ENCODE measurements at regions not wholly inside any gene's neighbourhood (a gene's known extent, or its start where the extent isn't known, plus 50 kb on each side); places are given as distances from the start of the nearest gene placed in this dataset.
A peak's percentile ranks its signal among the peaks of the same experiment; 100 is the strongest.

DNA sequence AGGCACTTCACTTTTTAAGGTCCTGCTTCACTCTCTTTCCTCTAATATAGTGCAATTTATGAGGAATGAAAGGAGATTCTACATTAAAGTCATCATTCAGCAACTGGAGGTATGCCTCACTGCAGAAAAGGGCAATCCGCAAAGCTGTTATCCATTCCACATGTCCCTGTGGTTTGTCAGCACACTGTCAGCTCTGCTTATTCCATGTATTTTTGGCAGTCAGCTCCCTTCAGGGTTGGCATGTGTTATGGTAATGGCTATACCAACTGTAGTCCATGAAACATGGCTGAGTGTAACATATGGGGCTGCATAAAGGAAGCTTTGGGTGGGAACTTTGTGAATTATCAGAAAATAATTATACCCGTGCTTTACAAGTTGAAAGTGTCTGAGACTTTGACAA lies 154.1 kb downstream of the GALC start:
- Mint-ChIP-seq H3K27me3 (no peaks in the 10 kb centered on the region), H3K9me3 (peaks cover 0 to 2% (median 0%) of the 10 kb centered on the region in 8 donors), H3K27ac (no peak overlapping the region), H3K36me3 (no peaks in the 10 kb centered on the region), H3K4me3 (no peak overlapping the region), H3K4me1 (no peaks in the 10 kb centered on the region)
- ChIA-PET CTCF (ENCODE audit: partially characterized antibody) (no interaction called here), POLR2A (ENCODE audit: partially characterized antibody) (no interaction called here)
- Histone ChIP-seq H3K27ac (ENCODE audit: low read depth, low read length) (no peak overlapping the region), H3K4me3 (ENCODE audit: low read length in 2 of 2) (no peak overlapping the region), H3K36me3 (ENCODE audit: insufficient read depth, low read length) (no peaks in the 10 kb centered on the region), H3K27me3 (ENCODE audit: insufficient read depth, low read length) (no peaks in the 10 kb centered on the region), H3K4me1 (ENCODE audit: insufficient read depth, low read length) (no peaks in the 10 kb centered on the region), H3K9me3 (ENCODE audit: control insufficient read depth in 1 of 2, low read length in 2 of 2) (no peaks in the 10 kb centered on the region)
- no peak for DNase-seq
- intact Hi-C loops (cut with micrococcal nuclease) = no loop called here

DNA sequence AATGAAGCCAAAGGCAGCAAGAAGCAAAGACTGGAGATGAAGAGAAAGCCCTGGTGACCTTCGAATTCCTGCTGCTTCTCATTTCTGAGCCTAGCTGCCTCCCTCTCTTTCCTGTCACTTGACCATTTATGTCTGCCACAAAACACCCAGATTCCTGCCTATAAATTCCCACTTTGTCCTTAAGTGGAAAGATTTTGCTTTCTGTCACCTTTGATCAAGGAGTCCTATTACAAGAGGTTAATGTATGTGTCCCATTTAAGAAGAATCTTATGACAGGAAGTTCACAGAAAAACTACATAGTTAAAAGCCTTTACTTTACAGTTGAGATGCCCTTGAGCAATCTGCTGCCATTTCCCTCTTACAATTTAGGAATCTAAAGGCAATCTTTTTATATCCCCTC lies 155.7 kb downstream of the GALC start:
- ChIA-PET POLR2A (ENCODE audit: partially characterized antibody) (no interaction called here), CTCF (ENCODE audit: partially characterized antibody) (no interaction called here)
- no peak for DNase-seq
- Mint-ChIP-seq H3K9me3 (peaks cover 0 to 2% (median 0%) of the 10 kb centered on the region in 8 donors), H3K27ac (no peak overlapping the region), H3K4me1 (no peaks in the 10 kb centered on the region), H3K36me3 (no peaks in the 10 kb centered on the region), H3K4me3 (no peak overlapping the region), H3K27me3 (no peaks in the 10 kb centered on the region)
- no peaks in the 10 kb centered on the region for H3K9me3 ChIP-seq (ENCODE audit: control insufficient read depth in 1 of 2, low read length in 2 of 2)
- H3K27ac ChIP-seq (ENCODE audit: low read depth, low read length) = no peak overlapping the region
- intact Hi-C loops (cut with micrococcal nuclease) = no loop called here
- no peaks in the 10 kb centered on the region for H3K27me3 ChIP-seq (ENCODE audit: insufficient read depth, low read length)
- H3K4me1 ChIP-seq (ENCODE audit: insufficient read depth, low read length) = no peaks in the 10 kb centered on the region
- H3K4me3 ChIP-seq (ENCODE audit: low read length in 2 of 2) = no peak overlapping the region
- no peaks in the 10 kb centered on the region for H3K36me3 ChIP-seq (ENCODE audit: insufficient read depth, low read length)

DNA sequence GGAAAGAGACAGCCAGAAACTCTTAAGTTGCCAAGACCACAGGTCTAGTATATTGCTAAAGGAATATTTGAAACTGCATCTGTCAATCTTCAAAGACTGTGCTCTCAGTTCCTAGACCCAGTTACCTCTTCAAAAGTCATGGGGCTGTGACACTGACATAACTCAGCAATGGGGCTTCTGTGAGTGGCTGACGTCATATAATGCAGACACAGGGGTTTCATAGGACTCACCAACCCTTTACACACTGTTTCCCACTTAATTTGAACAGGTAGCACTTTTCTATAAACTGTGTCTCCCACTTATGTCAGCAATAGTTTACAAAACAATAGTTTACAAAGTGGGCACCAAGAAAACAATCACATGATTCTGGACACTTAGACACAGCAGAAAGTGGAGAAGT lies 158.4 kb downstream of the GALC start:
- no peaks in the 10 kb centered on the region for H3K36me3 ChIP-seq (ENCODE audit: insufficient read depth, low read length)
- DNase-seq = no peak
- ChIA-PET POLR2A (ENCODE audit: partially characterized antibody) (no interaction called here), CTCF (ENCODE audit: partially characterized antibody) (no interaction called here)
- Mint-ChIP-seq H3K36me3 (no peaks in the 10 kb centered on the region), H3K4me1 (no peaks in the 10 kb centered on the region), H3K4me3 (no peak overlapping the region), H3K9me3 (peaks cover 0 to 4% (median 0%) of the 10 kb centered on the region in 8 donors), H3K27ac (no peak overlapping the region), H3K27me3 (peaks cover 0 to 4% of the 10 kb centered on the region in 2 donors)
- no peaks in the 10 kb centered on the region for H3K4me1 ChIP-seq (ENCODE audit: insufficient read depth, low read length)
- no peak overlapping the region for H3K4me3 ChIP-seq (ENCODE audit: low read length in 2 of 2)
- no peaks in the 10 kb centered on the region for H3K9me3 ChIP-seq (ENCODE audit: control insufficient read depth in 1 of 2, low read length in 2 of 2)
- H3K27ac ChIP-seq (ENCODE audit: low read depth, low read length) = no peak overlapping the region
- H3K27me3 ChIP-seq (ENCODE audit: insufficient read depth, low read length) = no peaks in the 10 kb centered on the region
- intact Hi-C loops (cut with micrococcal nuclease) = no loop called here

DNA sequence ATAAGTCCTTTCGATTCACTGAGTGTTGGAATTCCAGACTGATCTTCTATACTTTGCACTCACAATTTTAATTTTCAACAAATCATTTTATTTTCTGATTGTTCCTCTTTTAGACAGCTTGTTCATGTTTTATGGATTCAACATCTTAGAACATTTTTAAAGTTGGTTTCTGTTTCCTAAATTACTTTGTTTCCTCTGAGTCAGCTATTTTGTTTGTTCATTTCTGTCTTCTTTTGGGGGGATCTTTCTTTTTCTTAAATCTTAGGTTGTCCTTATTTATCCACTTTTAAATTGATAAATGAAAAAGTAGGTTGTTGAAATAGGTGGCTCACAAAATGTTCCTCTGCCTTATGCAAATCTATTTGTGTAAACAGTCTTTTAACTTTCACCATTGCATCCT lies 160.0 kb downstream of the GALC start:
- Histone ChIP-seq H3K27me3 (ENCODE audit: insufficient read depth, low read length) (no peaks in the 10 kb centered on the region), H3K36me3 (ENCODE audit: insufficient read depth, low read length) (no peaks in the 10 kb centered on the region), H3K9me3 (ENCODE audit: control insufficient read depth in 1 of 2, low read length in 2 of 2) (no peaks in the 10 kb centered on the region), H3K4me1 (ENCODE audit: insufficient read depth, low read length) (no peaks in the 10 kb centered on the region), H3K27ac (ENCODE audit: low read depth, low read length) (no peak overlapping the region), H3K4me3 (ENCODE audit: low read length in 2 of 2) (no peak overlapping the region)
- CTCF ChIA-PET (ENCODE audit: partially characterized antibody) = no interaction called here
- intact Hi-C loops (cut with micrococcal nuclease) = no loop called here
- Mint-ChIP-seq H3K27me3 (peaks cover 0 to 6% of the 10 kb centered on the region in 2 donors), H3K27ac (no peak overlapping the region), H3K9me3 (peaks cover 0 to 4% (median 0%) of the 10 kb centered on the region in 8 donors), H3K36me3 (no peaks in the 10 kb centered on the region), H3K4me1 (no peaks in the 10 kb centered on the region), H3K4me3 (no peak overlapping the region)
- POLR2A ChIA-PET (ENCODE audit: partially characterized antibody) = no interaction called here
- DNase-seq = no peak

DNA sequence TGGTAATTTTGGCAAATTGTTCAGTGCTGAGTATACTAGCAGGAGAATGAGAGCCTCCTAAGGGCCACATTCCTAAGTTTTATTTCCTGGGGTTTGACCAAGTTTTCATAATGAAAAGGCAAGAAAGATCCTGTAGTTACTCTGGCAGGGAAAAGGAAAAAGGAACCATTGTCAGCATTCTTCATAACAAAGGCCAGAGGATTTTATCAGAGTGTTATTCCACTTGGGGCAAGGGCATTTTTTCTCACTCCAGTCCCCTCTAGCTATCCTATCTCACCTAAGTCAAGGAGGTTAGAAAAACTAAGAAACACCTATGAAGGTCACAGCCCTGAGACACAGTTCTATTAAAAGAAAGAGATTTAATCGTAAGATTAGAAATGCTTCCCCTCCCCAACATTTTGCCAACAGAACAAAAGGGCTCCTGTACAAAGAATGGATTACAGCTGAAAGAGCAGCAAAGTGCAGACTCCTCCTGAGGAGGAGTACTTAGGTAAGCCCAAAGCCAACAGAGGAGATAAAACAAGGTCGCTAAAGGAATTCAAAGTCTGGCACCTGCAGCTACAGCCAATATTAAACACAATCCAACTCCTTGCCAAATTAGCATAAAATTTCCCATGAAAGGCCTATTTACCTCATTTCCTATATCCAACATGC lies 162.4 kb downstream of the GALC start:
- H3K4me3 ChIP-seq (ENCODE audit: low read length in 2 of 2) = no peak overlapping the region

DNA sequence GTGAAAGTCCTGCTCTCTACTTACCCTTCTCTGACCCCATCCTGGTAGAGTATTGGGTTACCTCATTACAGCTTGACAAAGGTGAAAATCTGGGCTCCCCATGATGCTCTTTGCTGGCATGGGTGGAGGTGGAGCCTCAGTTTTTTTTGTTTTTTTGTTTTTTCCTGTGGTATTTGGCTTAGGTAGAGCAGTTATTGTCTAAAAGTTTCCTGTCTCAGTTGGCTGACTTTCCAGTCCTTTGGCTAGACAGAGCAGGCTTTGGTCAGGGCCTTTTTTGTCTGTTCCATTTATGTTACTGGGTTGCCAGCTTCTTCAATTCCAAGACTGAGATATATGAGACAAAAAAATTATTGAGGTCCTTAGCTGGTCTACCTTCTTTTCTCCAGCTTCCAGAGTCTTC lies 163.4 kb downstream of the GALC start:
- H3K27ac Mint-ChIP-seq = no peak overlapping the region
- no peaks in the 10 kb centered on the region for H3K36me3 ChIP-seq (ENCODE audit: insufficient read depth, low read length)
- CTCF ChIA-PET (ENCODE audit: partially characterized antibody) = no interaction called here
- no peaks in the 10 kb centered on the region for H3K27me3 ChIP-seq (ENCODE audit: insufficient read depth, low read length)
- H3K4me1 Mint-ChIP-seq = no peaks in the 10 kb centered on the region
- H3K4me1 ChIP-seq (ENCODE audit: insufficient read depth, low read length) = no peaks in the 10 kb centered on the region
- H3K4me3 ChIP-seq (ENCODE audit: low read length in 2 of 2) = no peak overlapping the region
- no peaks in the 10 kb centered on the region for H3K9me3 ChIP-seq (ENCODE audit: control insufficient read depth in 1 of 2, low read length in 2 of 2)
- no peaks in the 10 kb centered on the region for H3K36me3 Mint-ChIP-seq
- H3K4me3 Mint-ChIP-seq = no peak overlapping the region
- no peak overlapping the region for H3K27ac ChIP-seq (ENCODE audit: low read depth, low read length)
- DNase-seq = no peak
- intact Hi-C loops (cut with micrococcal nuclease) = no loop called here
- POLR2A ChIA-PET (ENCODE audit: partially characterized antibody) = no interaction called here
- H3K9me3 Mint-ChIP-seq = peaks cover 0 to 4% (median 0%) of the 10 kb centered on the region in 8 donors
- peaks cover 0 to 6% of the 10 kb centered on the region in 2 donors for H3K27me3 Mint-ChIP-seq

More for the DNA sequence above, 162.4 kb downstream of the GALC start:
- peaks cover 0 to 4% (median 0%) of the 10 kb centered on the region in 8 donors for H3K9me3 Mint-ChIP-seq
- H3K9me3 ChIP-seq (ENCODE audit: control insufficient read depth in 1 of 2, low read length in 2 of 2) = no peaks in the 10 kb centered on the region
- CTCF ChIA-PET (ENCODE audit: partially characterized antibody) = no interaction called here
- no peak overlapping the region for H3K27ac Mint-ChIP-seq
- no peaks in the 10 kb centered on the region for H3K27me3 ChIP-seq (ENCODE audit: insufficient read depth, low read length)
- no peaks in the 10 kb centered on the region for H3K36me3 Mint-ChIP-seq
- intact Hi-C loops (cut with micrococcal nuclease) = no loop called here
- no peaks in the 10 kb centered on the region for H3K4me1 Mint-ChIP-seq
- no peak overlapping the region for H3K27ac ChIP-seq (ENCODE audit: low read depth, low read length)
- no peak for DNase-seq
- no peaks in the 10 kb centered on the region for H3K36me3 ChIP-seq (ENCODE audit: insufficient read depth, low read length)
- no peak overlapping the region for H3K4me3 Mint-ChIP-seq
- H3K27me3 Mint-ChIP-seq = peaks cover 0 to 6% of the 10 kb centered on the region in 2 donors
- POLR2A ChIA-PET (ENCODE audit: partially characterized antibody) = no interaction called here
- H3K4me1 ChIP-seq (ENCODE audit: insufficient read depth, low read length) = no peaks in the 10 kb centered on the region

DNA sequence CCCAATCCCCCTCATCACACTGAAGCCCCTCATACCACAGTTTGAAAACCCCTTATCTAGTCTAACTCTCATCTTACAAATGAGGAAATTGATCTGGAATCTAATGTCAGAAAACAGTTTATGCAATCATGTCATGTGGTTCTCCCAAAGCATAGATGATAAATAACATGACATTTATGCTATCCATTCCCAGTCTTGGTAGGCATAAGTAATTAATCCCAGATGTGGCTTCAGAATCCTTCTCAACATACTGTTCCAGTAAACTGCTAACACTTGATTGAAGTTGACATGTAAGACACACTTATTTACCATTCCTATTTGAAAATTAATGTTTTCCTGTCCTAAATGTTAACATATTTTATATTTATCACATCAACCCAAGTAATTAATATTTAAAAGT lies 168.7 kb downstream of the GALC start:
- peak overlapping the region in 1 of 7 donors; percentile 4 for H3K27ac Mint-ChIP-seq
- no peaks in the 10 kb centered on the region for H3K9me3 Mint-ChIP-seq
- Histone ChIP-seq H3K27ac (ENCODE audit: low read depth, low read length) (no peak overlapping the region), H3K36me3 (ENCODE audit: insufficient read depth, low read length) (no peaks in the 10 kb centered on the region), H3K9me3 (ENCODE audit: control insufficient read depth in 1 of 2, low read length in 2 of 2) (no peaks in the 10 kb centered on the region), H3K27me3 (ENCODE audit: insufficient read depth, low read length) (no peaks in the 10 kb centered on the region), H3K4me3 (ENCODE audit: low read length in 2 of 2) (no peak overlapping the region), H3K4me1 (ENCODE audit: insufficient read depth, low read length) (no peaks in the 10 kb centered on the region)
- POLR2A ChIA-PET (ENCODE audit: partially characterized antibody) = no interaction called here
- no peaks in the 10 kb centered on the region for H3K4me1 Mint-ChIP-seq
- CTCF ChIA-PET (ENCODE audit: partially characterized antibody) = no interaction called here
- H3K27me3 Mint-ChIP-seq = no peaks in the 10 kb centered on the region
- DNase-seq = no peak
- H3K4me3 Mint-ChIP-seq = no peak overlapping the region
- H3K36me3 Mint-ChIP-seq = no peaks in the 10 kb centered on the region
- intact Hi-C loops (cut with micrococcal nuclease) = no loop called here

DNA sequence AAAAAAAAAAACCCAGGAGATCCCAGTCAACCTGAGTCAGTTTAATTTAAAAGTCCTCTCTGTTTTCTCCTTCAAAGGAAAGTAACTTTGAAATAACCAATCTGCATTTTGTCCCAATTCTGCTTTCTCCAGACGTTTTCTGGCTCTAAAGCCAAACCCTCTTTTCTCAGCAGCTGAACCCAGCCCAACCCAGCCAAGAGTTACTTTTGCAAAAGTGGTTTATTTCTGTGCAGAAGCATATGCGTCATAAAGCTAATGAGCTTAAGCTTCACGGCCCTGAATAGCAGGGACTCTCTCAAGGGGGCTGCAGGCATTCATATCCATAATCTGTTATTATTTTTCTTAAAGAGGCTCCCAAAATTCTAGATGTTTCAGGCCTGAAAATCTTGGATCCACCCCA lies 176.6 kb downstream of the GALC start:
- H3K4me3 ChIP-seq (ENCODE audit: low read length in 2 of 2) = no peak overlapping the region
- intact Hi-C loops (cut with micrococcal nuclease) = no loop called here
- no peaks in the 10 kb centered on the region for H3K36me3 ChIP-seq (ENCODE audit: insufficient read depth, low read length)
- no peaks in the 10 kb centered on the region for H3K27me3 ChIP-seq (ENCODE audit: insufficient read depth, low read length)
- POLR2A ChIA-PET (ENCODE audit: partially characterized antibody) = no interaction called here
- no peaks in the 10 kb centered on the region for H3K9me3 ChIP-seq (ENCODE audit: control insufficient read depth in 1 of 2, low read length in 2 of 2)
- no peaks in the 10 kb centered on the region for H3K4me1 ChIP-seq (ENCODE audit: insufficient read depth, low read length)
- no peak for DNase-seq
- CTCF ChIA-PET (ENCODE audit: partially characterized antibody) = interaction anchor here (1.3 to 1.4 kb wide), 2 partner anchors 11 kb away, joined by 3 to 5 read pairs; no protein-coding TSS in a partner anchor
- Mint-ChIP-seq H3K9me3 (peaks cover 0 to 15% (median 1%) of the 10 kb centered on the region in 8 donors), H3K27ac (no peak overlapping the region), H3K36me3 (no peaks in the 10 kb centered on the region), H3K4me1 (no peaks in the 10 kb centered on the region), H3K27me3 (peaks cover 2 to 9% of the 10 kb centered on the region in 2 donors), H3K4me3 (no peak overlapping the region)
- no peak overlapping the region for H3K27ac ChIP-seq (ENCODE audit: low read depth, low read length)
